ENCODE measurements at regions not wholly inside any gene's neighbourhood (a gene's known extent, or its start where the extent isn't known, plus 50 kb on each side); places are given as distances from the start of the nearest gene placed in this dataset.
"Not testable (repeated sequence)": the region's sequence is repeated elsewhere in the genome, so short reads cannot be mapped to it uniquely, and the experiment has no call there.

GRCh38 chr2:224217233-224217961 is 178.3 kb upstream of the SERPINE2 start:
- no peak for TF ChIP-seq CTCF (IDR thresholded peaks at IDR 0.05; ENCODE audit: insufficient read depth, low read length, poor library complexity, severe bottlenecking)
- no peak for DNase-seq (ENCODE audit: low read depth)

GRCh38 chr2:224215611-224216010 is 176.5 kb upstream of the SERPINE2 start:
- H3K27me3 ChIP-seq (ENCODE audit: control insufficient read depth, insufficient read depth, low read length); H3K4me3 ChIP-seq (ENCODE audit: low read depth, low read length); DNase-seq (ENCODE audit: low read depth); H3K36me3 ChIP-seq (ENCODE audit: control insufficient read depth, insufficient read depth, low read length): not testable (repeated sequence)

More at GRCh38 chr2:224217233-224217961, 178.3 kb upstream of the SERPINE2 start:
- Histone ChIP-seq H3K36me3 (ENCODE audit: control insufficient read depth, insufficient read depth, low read length) (no peaks in the 10 kb centered on the region), H3K27me3 (ENCODE audit: control insufficient read depth, insufficient read depth, low read length) (no peaks in the 10 kb centered on the region), H3K4me3 (ENCODE audit: low read depth, low read length) (no peak overlapping the region)

GRCh38 chr2:224213396-224213795 is 174.3 kb upstream of the SERPINE2 start:
- Histone ChIP-seq H3K4me3 (ENCODE audit: low read depth, low read length) (no peak overlapping the region), H3K27me3 (ENCODE audit: control insufficient read depth, insufficient read depth, low read length) (no peaks in the 10 kb centered on the region), H3K36me3 (ENCODE audit: control insufficient read depth, insufficient read depth, low read length) (no peaks in the 10 kb centered on the region)
- no peak for TF ChIP-seq CTCF (IDR thresholded peaks at IDR 0.05; ENCODE audit: insufficient read depth, low read length, poor library complexity, severe bottlenecking)
- DNase-seq (ENCODE audit: low read depth): no peak

- no peaks in the 10 kb centered on the region for H3K27me3 ChIP-seq (ENCODE audit: control insufficient read depth, insufficient read depth, low read length)
- TF ChIP-seq CTCF (IDR thresholded peaks at IDR 0.05; ENCODE audit: insufficient read depth, low read length, poor library complexity, severe bottlenecking): no peak
- no peaks in the 10 kb centered on the region for H3K36me3 ChIP-seq (ENCODE audit: control insufficient read depth, insufficient read depth, low read length)
- H3K4me3 ChIP-seq (ENCODE audit: low read depth, low read length): no peak overlapping the region
- no peak for DNase-seq (ENCODE audit: low read depth)
Observed at GRCh38 chr2:224211791-224212190, 172.7 kb upstream of the SERPINE2 start.

GRCh38 chr2:224211181-224211480 is 172.0 kb upstream of the SERPINE2 start:
- Histone ChIP-seq H3K4me3 (ENCODE audit: low read depth, low read length) (no peak overlapping the region), H3K36me3 (ENCODE audit: control insufficient read depth, insufficient read depth, low read length) (no peaks in the 10 kb centered on the region), H3K27me3 (ENCODE audit: control insufficient read depth, insufficient read depth, low read length) (no peaks in the 10 kb centered on the region)
- no peak for DNase-seq (ENCODE audit: low read depth)
- no peak for TF ChIP-seq CTCF (IDR thresholded peaks at IDR 0.05; ENCODE audit: insufficient read depth, low read length, poor library complexity, severe bottlenecking)

- no peak for DNase-seq (ENCODE audit: low read depth)
- no peaks in the 10 kb centered on the region for H3K27me3 ChIP-seq (ENCODE audit: control insufficient read depth, insufficient read depth, low read length)
- no peaks in the 10 kb centered on the region for H3K36me3 ChIP-seq (ENCODE audit: control insufficient read depth, insufficient read depth, low read length)
- TF ChIP-seq CTCF (IDR thresholded peaks at IDR 0.05; ENCODE audit: insufficient read depth, low read length, poor library complexity, severe bottlenecking): no peak
- H3K4me3 ChIP-seq (ENCODE audit: low read depth, low read length): no peak overlapping the region
Observed at GRCh38 chr2:224210286-224211180, 171.4 kb upstream of the SERPINE2 start.

Data from kidney epithelial cell (primary cell).